GM19397 (cell line): ENCODE measurements at regions not wholly inside any gene's neighbourhood (a gene's known extent, or its start where the extent isn't known, plus 50 kb on each side); places are given as distances from the start of the nearest gene placed in this dataset.
A peak's percentile ranks its signal among the peaks of the same experiment; 100 is the strongest.
"Not testable (repeated sequence)": the region's sequence is repeated elsewhere in the genome, so short reads cannot be mapped to it uniquely, and the experiment has no call there.

Experiments
- ATAC-seq: cut with Tn5 transposase; IDR thresholded peaks from one replicate; pipeline ENCODE4 v1.9.1; 2021; ENCODE audit warnings: mild to moderate bottlenecking, moderate library complexity; ENCODE audit not compliant: unreplicated experiment

- no peak for ATAC-seq
Measured at GRCh38 chr4:123624959-123625358, 228.4 kb downstream of the SPRY1 start.

- ATAC-seq = no peak
Measured at GRCh38 chr4:123628288-123628687, 231.7 kb downstream of the SPRY1 start.

DNA sequence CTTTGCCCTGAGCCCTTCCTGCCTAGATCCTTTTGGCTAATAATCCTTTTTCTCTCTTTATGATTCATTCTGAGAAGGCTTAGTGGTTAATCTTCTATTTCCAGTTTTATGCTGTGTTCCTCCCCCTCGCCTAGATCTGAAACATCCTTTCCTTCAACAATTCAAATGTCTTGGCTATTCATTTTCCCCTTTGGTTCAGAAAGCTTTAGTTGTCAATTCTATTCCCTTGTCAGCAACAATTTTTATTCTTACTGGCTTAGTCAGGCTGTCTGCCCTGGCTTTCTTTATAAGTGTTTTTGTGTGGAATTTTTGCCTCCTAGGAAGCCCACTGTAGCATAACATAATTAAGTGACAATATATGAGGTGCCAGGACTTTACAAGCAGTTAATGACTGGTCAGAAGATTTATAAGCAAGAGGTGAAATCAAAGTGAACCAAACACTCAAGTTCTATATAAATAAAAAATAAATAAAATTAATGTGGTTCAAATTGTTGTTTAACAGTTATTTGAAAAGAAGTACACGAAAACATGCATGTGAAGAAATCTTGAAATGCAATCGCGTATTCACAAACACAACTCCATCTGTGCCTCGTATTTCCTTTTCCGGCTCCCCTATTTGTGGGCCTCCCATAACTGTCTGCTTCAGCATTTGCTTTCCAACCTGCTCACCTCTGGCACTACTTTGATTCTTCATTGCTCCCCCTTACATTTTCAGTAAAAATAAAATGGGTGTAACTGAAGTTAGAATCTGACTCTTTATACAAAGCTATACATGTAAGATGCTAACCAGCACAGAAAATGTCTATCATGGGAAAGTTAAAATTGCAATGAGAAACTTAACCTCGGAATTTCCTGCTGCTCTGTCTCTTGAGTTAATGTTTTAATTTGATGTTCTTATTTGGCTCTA lies 235.4 kb downstream of the SPRY1 start:
- ATAC-seq = no peak

DNA sequence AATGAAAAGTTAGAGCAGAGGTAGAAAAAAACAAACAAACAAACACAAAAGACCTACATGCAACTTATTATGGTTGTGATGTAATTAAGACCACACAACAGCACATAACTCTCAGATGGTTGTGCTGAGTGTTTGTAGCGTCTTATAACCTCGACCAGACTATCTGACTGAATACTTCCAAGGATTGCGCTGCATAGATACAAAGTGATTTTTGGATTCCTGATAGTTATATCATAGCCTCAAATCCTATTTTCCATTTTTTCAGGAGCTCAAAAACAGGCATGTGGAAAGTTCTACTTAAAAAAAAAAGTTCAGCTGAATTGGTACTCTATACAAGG lies 236.1 kb downstream of the SPRY1 start:
- no peak for ATAC-seq

GRCh38 chr4:123638834-123639233 lies 242.2 kb downstream of the SPRY1 start:
- ATAC-seq = no peak

DNA sequence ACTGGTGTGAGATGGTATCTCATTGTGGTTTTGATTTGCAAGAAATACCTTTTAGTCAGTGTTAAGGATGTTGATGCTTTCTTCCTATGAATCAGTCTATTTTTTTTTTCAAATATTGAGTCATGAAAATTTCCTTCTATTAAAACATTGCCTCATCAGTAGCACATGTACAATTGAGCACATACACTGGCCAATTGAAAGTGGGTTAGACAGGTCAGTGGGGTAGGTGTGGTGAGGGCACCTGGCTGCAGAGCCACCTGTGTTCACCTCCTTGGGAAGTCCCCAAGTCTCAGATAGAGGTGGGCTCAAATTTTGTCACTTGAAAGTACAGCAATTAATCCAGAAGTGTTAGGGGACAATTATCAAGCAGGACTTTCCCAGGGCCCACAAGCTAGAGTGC lies 243.7 kb downstream of the SPRY1 start:
- ATAC-seq = no peak

GRCh38 chr4:123640824-123641223 lies 244.2 kb downstream of the SPRY1 start:
- ATAC-seq = no peak

DNA sequence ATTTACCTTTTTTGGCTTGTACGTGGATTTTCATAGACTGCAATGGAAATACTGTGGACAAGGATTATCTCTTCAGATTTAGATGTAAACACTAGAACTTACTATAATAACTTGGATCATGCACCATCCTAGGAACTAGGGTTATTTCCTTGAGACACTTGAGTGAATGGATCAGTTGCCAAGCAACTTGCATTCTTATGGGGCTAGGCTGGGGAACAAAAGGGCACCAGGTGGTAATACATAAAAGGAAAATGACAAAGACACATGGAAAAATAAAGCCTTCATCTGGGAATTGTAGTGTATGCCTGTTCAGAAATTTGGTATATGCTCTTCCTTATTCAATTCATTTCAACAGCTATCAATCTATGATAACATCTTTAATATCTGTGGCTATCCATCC lies 247.1 kb downstream of the SPRY1 start:
- no peak for ATAC-seq

- ATAC-seq = peak; percentile 77
Measured at GRCh38 chr4:123649250-123649644, 252.7 kb downstream of the SPRY1 start.

DNA sequence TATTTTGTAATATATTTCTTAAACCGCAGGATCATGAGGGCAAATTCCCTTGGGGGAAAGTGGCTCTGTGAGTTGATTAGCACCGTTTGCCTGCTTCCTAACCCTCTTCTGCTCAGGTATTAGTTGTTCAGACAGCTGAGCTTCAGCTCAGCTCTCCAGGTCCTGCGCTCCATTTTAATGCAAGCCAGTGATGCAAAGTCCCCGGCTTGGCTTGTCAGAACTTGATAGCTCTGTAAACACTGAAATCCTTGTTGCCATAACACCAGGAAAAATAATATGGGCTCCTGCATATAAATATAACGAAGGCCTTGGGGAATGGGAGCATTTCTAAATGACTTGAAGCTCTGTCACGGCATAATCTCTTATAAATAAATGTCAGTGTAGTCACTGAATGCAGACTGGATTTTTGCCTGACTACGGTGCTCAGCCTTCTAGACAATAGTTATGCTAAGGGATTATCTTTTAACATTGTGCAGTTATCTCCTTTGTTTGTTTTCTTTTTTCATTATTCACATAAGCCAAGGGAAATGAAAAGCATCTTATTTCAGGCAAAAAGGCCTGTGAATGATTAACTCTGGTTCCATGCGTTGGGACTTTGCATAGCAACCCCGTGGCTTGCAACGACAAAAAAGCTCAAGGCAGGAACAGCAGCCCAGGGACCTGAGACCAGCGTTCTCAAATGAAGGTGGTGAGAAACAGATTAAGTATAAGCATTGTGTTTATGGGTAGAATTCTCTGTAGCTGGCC lies 253.2 kb downstream of the SPRY1 start:
- peak; percentile 54 for ATAC-seq

GRCh38 chr4:123651066-123651465 lies 254.5 kb downstream of the SPRY1 start:
- no peak for ATAC-seq

GRCh38 chr4:123651536-123652180 lies 255.1 kb downstream of the SPRY1 start:
- ATAC-seq = no peak

DNA sequence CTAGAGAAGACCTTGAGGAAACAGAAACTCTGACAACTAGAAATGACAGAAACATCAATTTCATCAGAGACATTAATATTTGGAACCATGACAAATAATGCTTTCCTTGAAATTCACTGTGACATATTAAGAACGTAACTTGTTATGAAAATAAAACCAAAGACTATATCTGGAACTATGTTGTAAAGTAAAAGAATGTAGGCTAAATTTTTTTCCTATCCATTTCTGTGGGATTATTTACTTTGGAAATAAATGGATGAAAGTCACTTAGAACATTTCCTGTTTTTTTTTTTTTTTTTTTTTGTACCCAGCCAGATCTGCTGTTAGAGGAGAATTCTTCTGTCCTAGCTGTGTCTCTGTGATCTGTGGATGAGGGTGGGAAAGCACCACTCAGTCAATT lies 255.9 kb downstream of the SPRY1 start:
- ATAC-seq = no peak

GRCh38 chr4:123653236-123653635 lies 256.6 kb downstream of the SPRY1 start:
- no peak for ATAC-seq

- ATAC-seq = not testable (repeated sequence)
Measured at GRCh38 chr4:123656746-123657294, 260.2 kb downstream of the SPRY1 start.

DNA sequence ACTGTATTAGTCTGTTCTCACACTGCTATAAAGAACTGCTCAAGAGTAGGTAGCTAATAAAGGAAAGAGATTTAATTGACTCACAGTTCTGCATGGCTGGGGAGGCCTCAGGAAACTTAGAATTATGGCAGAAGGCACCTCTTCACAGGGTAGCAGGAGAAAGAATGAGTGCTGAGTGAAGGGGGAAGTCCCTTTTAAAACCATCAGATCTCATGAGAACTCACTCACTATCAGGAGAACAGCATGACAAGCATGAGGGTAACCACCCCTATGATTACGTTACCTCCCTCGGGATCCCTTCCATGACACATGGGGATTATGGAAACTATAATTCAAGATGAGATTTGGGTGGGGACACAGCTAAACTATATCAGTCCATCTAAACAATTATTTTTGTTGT lies 261.0 kb downstream of the SPRY1 start:
- not testable (repeated sequence) for ATAC-seq

DNA sequence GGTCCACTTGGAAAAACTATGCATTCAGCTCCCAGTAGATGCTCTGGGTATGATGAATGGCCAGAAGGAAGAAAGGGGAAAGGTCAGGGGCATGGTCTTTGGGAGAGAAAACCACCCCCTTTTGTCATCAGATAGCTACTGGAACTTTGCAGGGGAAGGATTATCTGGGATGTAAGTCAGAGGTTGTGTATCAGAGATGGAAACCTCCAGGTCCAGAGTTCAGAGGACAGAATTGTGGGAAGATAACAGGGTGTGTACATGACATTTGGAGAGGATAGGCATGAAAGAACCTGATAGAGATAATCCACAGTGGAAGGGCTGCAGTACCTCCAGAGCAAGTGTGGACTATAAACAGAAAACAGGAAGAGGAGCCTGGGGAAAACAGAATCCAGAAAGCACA lies 262.7 kb downstream of the SPRY1 start:
- no peak for ATAC-seq

DNA sequence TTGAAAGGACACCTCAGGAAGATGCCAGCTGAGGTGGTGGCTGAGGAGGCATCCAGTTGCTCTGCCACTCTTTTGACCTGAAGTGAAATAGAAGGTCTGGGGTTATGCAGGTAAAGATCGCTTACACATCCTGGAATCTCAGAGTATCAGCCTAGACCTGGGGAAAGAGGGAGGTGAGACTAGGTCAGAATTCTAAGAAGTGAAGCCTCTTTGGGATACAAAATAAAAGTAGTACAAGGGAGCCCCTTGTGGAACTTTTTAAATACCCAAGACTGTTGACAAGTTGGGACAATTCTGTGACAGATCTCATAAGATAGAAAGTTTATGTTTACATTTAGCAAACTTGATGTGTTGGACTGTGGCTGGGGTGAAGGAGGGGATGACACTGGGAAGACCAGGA lies 263.1 kb downstream of the SPRY1 start:
- no peak for ATAC-seq

GRCh38 chr4:123661080-123661737 lies 264.6 kb downstream of the SPRY1 start:
- ATAC-seq = no peak

DNA sequence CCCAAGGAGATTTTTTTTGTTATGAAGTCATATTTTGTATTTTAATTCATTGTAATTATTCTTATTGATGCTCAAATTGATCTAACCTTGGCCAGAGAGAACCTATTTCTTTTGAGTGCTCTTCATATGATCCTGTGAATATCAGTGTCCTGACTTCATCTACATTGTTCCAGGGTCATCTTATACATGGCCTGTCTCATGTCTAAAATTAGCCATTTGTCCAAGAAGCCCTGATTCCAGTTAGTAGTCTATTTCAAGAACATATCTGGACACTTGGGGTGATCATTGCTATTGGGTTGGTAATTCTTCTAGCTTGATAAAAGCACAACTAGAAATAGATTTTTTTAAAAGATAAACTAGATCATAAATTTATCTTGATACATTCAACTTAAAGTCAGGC lies 266.2 kb downstream of the SPRY1 start:
- ATAC-seq = no peak

DNA sequence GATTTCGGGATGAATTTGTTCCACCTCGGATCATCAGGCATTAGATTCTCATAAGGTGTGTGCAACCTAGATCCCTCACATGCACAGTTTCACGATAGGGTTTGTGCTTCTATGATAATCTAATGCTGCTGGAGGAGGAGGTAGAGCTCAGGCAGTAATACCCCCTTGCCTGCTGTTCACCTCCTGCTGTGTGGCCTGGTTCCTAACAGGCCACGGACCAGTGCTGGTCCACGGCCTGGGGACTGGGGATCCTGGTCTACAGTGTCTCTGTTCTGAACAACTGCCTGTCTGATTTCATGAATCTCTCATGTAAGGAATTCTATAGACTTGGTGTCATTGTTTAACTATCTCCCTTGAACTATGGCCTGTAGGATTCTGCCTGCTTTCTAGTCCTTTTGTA lies 269.9 kb downstream of the SPRY1 start:
- no peak for ATAC-seq
